ENCODE measurements at regions not wholly inside any gene's neighbourhood (a gene's known extent, or its start where the extent isn't known, plus 50 kb on each side); places are given as distances from the start of the nearest gene placed in this dataset.

GRCh38 chr2:41084321-41084720 lies 632.4 kb upstream of the SLC8A1 start:
- intact Hi-C loops (cut with micrococcal nuclease): no loop called here
- H3K27me3 Mint-ChIP-seq (ENCODE audit: insufficient read depth): no peaks in the 10 kb centered on the region
- no peak overlapping the region for H3K27ac Mint-ChIP-seq
- H3K9me3 Mint-ChIP-seq: no peaks in the 10 kb centered on the region
- H3K4me3 Mint-ChIP-seq: no peak overlapping the region
- H3K4me1 Mint-ChIP-seq (ENCODE audit: low read depth): no peaks in the 10 kb centered on the region
- H3K36me3 Mint-ChIP-seq (ENCODE audit: low read depth): no peaks in the 10 kb centered on the region
- no peak for DNase-seq (ENCODE audit: low spot score)

DNA sequence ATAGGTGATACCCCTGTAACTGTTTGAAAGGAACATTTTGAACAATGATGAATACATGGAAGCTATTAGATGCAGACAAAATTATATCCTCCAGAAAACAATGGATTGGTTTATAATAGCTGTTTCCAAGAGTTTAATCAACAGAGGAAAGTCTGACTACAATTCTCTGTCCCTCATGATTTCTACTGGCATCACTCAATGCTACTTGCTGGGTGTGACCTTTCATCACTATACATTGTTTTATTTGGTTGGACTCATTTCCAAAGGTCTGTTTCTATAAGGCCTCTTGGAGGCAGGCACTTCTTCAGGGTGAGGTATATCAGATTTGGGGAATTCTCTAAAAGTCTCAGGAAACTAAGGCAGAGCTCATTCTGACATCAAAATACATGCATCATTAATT lies 636.1 kb upstream of the SLC8A1 start:
- no peaks in the 10 kb centered on the region for H3K4me1 Mint-ChIP-seq (ENCODE audit: low read depth)
- H3K27me3 Mint-ChIP-seq (ENCODE audit: insufficient read depth): no peaks in the 10 kb centered on the region
- no peak overlapping the region for H3K4me3 Mint-ChIP-seq
- no peak overlapping the region for H3K27ac Mint-ChIP-seq
- H3K36me3 Mint-ChIP-seq (ENCODE audit: low read depth): no peaks in the 10 kb centered on the region
- no peak for DNase-seq (ENCODE audit: low spot score)
- H3K9me3 Mint-ChIP-seq: no peaks in the 10 kb centered on the region
- intact Hi-C loops (cut with micrococcal nuclease): no loop called here

GRCh38 chr2:41101281-41101680 lies 649.4 kb upstream of the SLC8A1 start:
- Mint-ChIP-seq H3K4me1 (ENCODE audit: low read depth) (no peaks in the 10 kb centered on the region), H3K36me3 (ENCODE audit: low read depth) (no peaks in the 10 kb centered on the region), H3K27ac (no peak overlapping the region), H3K4me3 (no peak overlapping the region), H3K9me3 (no peaks in the 10 kb centered on the region), H3K27me3 (ENCODE audit: insufficient read depth) (no peaks in the 10 kb centered on the region)
- DNase-seq (ENCODE audit: low spot score): no peak
- intact Hi-C loops (cut with micrococcal nuclease): no loop called here

DNA sequence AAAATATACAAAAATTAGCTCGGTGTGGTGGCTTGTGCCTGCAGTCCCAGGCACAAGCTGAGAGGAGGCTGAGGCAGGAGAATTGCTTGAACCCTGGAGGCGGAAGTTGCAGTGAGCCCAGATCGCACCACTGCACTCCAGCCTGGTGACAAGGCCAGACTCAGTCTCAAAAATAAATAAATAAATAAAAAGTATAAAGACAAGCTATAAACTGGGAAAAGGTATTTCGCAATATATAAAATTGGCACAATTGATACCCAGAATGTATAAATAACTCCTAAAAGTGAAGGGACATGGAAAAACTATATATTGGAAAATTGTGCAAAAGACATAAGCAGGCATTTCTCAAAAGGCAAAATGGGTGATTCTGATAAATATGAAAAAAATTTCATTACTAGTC lies 657.9 kb upstream of the SLC8A1 start:
- intact Hi-C loops (cut with micrococcal nuclease): no loop called here
- Mint-ChIP-seq H3K9me3 (no peaks in the 10 kb centered on the region), H3K27ac (no peak overlapping the region), H3K4me1 (ENCODE audit: low read depth) (no peaks in the 10 kb centered on the region), H3K4me3 (no peak overlapping the region), H3K36me3 (ENCODE audit: low read depth) (no peaks in the 10 kb centered on the region), H3K27me3 (ENCODE audit: insufficient read depth) (no peaks in the 10 kb centered on the region)
- no peak for DNase-seq (ENCODE audit: low spot score)

DNA sequence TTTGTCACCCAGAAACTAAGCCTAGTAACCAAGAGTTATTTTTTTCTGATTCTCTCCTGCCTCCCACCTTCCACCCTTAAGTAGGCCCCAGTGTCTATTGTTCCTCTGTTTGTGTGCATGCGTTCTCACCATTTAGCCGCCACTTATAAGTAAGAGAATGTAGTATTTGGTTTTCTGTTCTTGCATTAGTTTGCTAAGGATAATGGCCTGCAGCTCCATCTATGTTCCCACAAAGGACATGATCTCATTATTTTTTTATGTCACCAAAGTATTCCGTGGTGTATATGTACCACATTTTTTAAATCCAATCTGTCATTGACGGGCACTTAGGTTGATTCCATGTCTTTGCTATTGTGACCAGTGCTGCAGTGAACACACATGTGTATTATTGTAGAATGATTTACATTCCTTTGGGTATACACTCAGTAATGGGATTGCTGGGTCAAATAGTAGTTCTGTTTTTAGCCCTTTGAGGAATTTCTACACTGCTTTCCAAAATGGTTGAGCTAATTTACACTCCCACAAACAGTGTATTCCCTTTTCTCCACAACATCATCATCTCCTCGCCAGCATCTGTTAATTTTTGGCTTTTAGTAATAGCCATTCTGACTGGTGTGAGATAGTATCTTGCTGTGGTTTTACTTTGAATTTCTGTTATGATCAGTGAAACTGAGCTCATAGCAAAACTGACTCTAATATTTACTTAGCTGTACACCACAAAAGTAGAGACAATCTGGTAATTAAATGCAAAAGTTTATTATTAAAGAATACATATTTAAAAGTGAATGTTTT lies 660.1 kb upstream of the SLC8A1 start:
- Mint-ChIP-seq H3K27me3 (ENCODE audit: insufficient read depth) (no peaks in the 10 kb centered on the region), H3K4me1 (ENCODE audit: low read depth) (no peaks in the 10 kb centered on the region), H3K4me3 (no peak overlapping the region), H3K9me3 (no peaks in the 10 kb centered on the region), H3K36me3 (ENCODE audit: low read depth) (no peaks in the 10 kb centered on the region), H3K27ac (no peak overlapping the region)
- intact Hi-C loops (cut with micrococcal nuclease): no loop called here
- no peak for DNase-seq (ENCODE audit: low spot score)

- no peak overlapping the region for H3K27ac Mint-ChIP-seq
- intact Hi-C loops (cut with micrococcal nuclease): no loop called here
- H3K4me1 Mint-ChIP-seq (ENCODE audit: low read depth): no peaks in the 10 kb centered on the region
- H3K4me3 Mint-ChIP-seq: no peak overlapping the region
- no peaks in the 10 kb centered on the region for H3K9me3 Mint-ChIP-seq
- no peak for DNase-seq (ENCODE audit: low spot score)
- H3K27me3 Mint-ChIP-seq (ENCODE audit: insufficient read depth): no peaks in the 10 kb centered on the region
- H3K36me3 Mint-ChIP-seq (ENCODE audit: low read depth): no peaks in the 10 kb centered on the region
Observed at GRCh38 chr2:41116106-41116797, 664.4 kb upstream of the SLC8A1 start.

- no peak for DNase-seq (ENCODE audit: low spot score)
- Mint-ChIP-seq H3K4me3 (no peak overlapping the region), H3K9me3 (no peaks in the 10 kb centered on the region), H3K27me3 (ENCODE audit: insufficient read depth) (no peaks in the 10 kb centered on the region), H3K4me1 (ENCODE audit: low read depth) (no peaks in the 10 kb centered on the region), H3K27ac (no peak overlapping the region), H3K36me3 (ENCODE audit: low read depth) (no peaks in the 10 kb centered on the region)
- intact Hi-C loops (cut with micrococcal nuclease): no loop called here
Observed at GRCh38 chr2:41119489-41119888, 667.6 kb upstream of the SLC8A1 start.

DNA sequence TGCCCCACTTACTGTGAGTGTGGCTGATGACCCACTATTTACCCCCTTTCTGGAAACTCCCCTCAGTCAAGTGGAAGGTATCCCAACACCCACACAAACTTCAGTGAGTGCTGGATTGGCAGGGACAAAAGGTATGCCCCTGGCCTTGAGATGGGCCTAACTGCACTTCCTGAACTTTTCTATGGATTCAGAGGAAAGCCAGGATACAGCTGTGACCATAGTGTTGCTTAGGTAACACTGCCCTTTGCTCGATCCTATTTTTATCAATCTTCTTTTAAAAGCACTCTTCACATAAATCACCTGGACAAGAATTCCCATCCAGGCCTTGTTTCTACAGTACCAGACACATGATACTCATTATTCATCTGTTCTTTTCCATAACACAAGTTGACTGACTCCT lies 671.5 kb upstream of the SLC8A1 start:
- intact Hi-C loops (cut with micrococcal nuclease): no loop called here

DNA sequence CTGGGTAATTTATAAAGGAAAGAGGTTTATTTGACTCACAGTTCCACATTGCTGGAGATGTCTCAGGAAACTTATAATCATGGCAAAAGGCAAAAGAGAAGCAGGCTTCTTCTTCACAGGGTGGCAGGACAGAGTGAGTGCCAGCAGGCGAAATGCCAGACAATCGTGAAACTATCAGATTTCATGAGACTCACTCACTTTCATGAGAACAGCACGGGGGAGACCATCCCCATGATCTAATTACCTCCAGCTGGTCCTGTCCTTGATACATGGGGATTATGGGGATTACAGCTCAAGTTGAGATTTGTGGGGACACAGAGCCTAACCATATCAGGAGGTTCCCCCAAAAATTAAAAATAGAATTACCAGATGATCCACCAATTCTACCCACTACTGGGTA lies 675.5 kb upstream of the SLC8A1 start:
- H3K9me3 Mint-ChIP-seq: no peaks in the 10 kb centered on the region
- H3K4me3 Mint-ChIP-seq: no peak overlapping the region
- no peak for DNase-seq (ENCODE audit: low spot score)
- intact Hi-C loops (cut with micrococcal nuclease): no loop called here
- no peaks in the 10 kb centered on the region for H3K4me1 Mint-ChIP-seq (ENCODE audit: low read depth)
- no peaks in the 10 kb centered on the region for H3K27me3 Mint-ChIP-seq (ENCODE audit: insufficient read depth)
- no peak overlapping the region for H3K27ac Mint-ChIP-seq
- no peaks in the 10 kb centered on the region for H3K36me3 Mint-ChIP-seq (ENCODE audit: low read depth)

More for the DNA sequence above, 671.5 kb upstream of the SLC8A1 start:
- Mint-ChIP-seq H3K4me1 (ENCODE audit: low read depth) (no peaks in the 10 kb centered on the region), H3K36me3 (ENCODE audit: low read depth) (no peaks in the 10 kb centered on the region), H3K27me3 (ENCODE audit: insufficient read depth) (no peaks in the 10 kb centered on the region), H3K9me3 (no peaks in the 10 kb centered on the region), H3K27ac (no peak overlapping the region), H3K4me3 (no peak overlapping the region)
- DNase-seq (ENCODE audit: low spot score): no peak

DNA sequence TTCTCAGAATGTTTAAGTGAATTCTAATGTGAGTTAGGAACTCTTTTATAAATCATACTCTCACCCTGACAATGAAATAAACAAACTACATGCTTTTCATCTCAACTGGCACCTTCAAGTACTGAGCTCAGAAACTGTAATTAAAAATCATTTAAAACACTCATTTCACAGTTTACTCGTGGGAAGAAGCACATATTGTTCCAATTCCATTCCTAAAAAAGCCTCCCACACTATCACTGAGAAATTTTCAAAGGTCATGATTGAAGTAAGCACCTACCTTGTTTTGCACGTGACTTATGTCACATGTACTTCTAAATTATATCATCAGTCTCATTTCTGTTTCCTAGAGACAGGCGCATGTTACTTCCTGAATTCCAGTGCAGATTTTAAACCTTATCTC lies 678.1 kb upstream of the SLC8A1 start:
- Mint-ChIP-seq H3K4me1 (ENCODE audit: low read depth) (no peaks in the 10 kb centered on the region), H3K9me3 (no peaks in the 10 kb centered on the region), H3K36me3 (ENCODE audit: low read depth) (no peaks in the 10 kb centered on the region), H3K27ac (no peak overlapping the region), H3K27me3 (ENCODE audit: insufficient read depth) (no peaks in the 10 kb centered on the region), H3K4me3 (no peak overlapping the region)
- intact Hi-C loops (cut with micrococcal nuclease): no loop called here
- DNase-seq (ENCODE audit: low spot score): no peak

GRCh38 chr2:41137031-41137430 lies 685.1 kb upstream of the SLC8A1 start:
- no peaks in the 10 kb centered on the region for H3K9me3 Mint-ChIP-seq
- H3K36me3 Mint-ChIP-seq (ENCODE audit: low read depth): no peaks in the 10 kb centered on the region
- no peaks in the 10 kb centered on the region for H3K4me1 Mint-ChIP-seq (ENCODE audit: low read depth)

GRCh38 chr2:41141146-41141791 lies 689.4 kb upstream of the SLC8A1 start:
- no peaks in the 10 kb centered on the region for H3K36me3 Mint-ChIP-seq (ENCODE audit: low read depth)
- no peak overlapping the region for H3K4me3 Mint-ChIP-seq
- no peaks in the 10 kb centered on the region for H3K9me3 Mint-ChIP-seq
- H3K27me3 Mint-ChIP-seq (ENCODE audit: insufficient read depth): no peaks in the 10 kb centered on the region
- no peak for DNase-seq (ENCODE audit: low spot score)
- intact Hi-C loops (cut with micrococcal nuclease): no loop called here
- H3K4me1 Mint-ChIP-seq (ENCODE audit: low read depth): no peaks in the 10 kb centered on the region
- H3K27ac Mint-ChIP-seq: no peak overlapping the region

More at GRCh38 chr2:41137031-41137430, 685.1 kb upstream of the SLC8A1 start:
- intact Hi-C loops (cut with micrococcal nuclease): no loop called here
- Mint-ChIP-seq H3K27ac (no peak overlapping the region), H3K4me3 (no peak overlapping the region), H3K27me3 (ENCODE audit: insufficient read depth) (no peaks in the 10 kb centered on the region)
- no peak for DNase-seq (ENCODE audit: low spot score)

DNA sequence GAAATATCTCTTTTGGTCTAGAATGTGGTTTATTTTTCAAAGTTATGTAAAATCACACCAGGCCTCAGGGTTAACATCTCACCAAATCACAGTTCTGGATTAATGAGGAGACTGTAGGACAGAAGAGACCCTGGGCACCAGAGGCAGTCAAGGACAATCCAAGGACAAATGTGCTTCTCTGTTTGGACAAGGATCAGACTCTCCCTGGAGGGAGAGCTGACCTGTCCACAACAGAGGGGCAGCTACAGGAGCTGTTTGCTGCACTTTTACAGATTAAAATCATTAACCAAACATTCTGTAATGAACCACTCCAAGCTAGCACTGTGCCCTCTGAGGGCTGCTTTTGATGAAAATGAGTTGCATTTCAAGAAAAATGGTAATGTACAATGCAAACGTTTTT lies 690.6 kb upstream of the SLC8A1 start:
- H3K4me3 Mint-ChIP-seq: no peak overlapping the region

More for the DNA sequence above, 690.6 kb upstream of the SLC8A1 start:
- Mint-ChIP-seq H3K27me3 (ENCODE audit: insufficient read depth) (no peaks in the 10 kb centered on the region), H3K9me3 (no peaks in the 10 kb centered on the region), H3K36me3 (ENCODE audit: low read depth) (no peaks in the 10 kb centered on the region), H3K27ac (no peak overlapping the region), H3K4me1 (ENCODE audit: low read depth) (no peaks in the 10 kb centered on the region)
- no peak for DNase-seq (ENCODE audit: low spot score)
- intact Hi-C loops (cut with micrococcal nuclease): no loop called here

Data from activated T-helper 1 cell treated with anti-CD3 and anti-CD28 coated beads, Interleukin-12 subunit alpha, Interleukin-12 subunit beta, Interleukin-2, Interleukin-4 antibody, amounts not matched to agents 30 ng/mL and 10 ng/mL and 1 ng/mL, durations not matched to agents 14 hours and 24 hours and 36 hours (primary cell).